GM18909 (cell line): ENCODE measurements at regions not wholly inside any gene's neighbourhood (a gene's known extent, or its start where the extent isn't known, plus 50 kb on each side); places are given as distances from the start of the nearest gene placed in this dataset.
"Not testable (repeated sequence)": the region's sequence is repeated elsewhere in the genome, so short reads cannot be mapped to it uniquely, and the experiment has no call there.

Experiments
- ATAC-seq: cut with Tn5 transposase; IDR thresholded peaks from one replicate; pipeline ENCODE4 v1.9.1; 2021; ENCODE audit warnings: mild to moderate bottlenecking; ENCODE audit not compliant: unreplicated experiment, poor library complexity

GRCh38 chr6:33897189-33897780 lies 93.5 kb upstream of the MLN start:
- no peak for ATAC-seq

DNA sequence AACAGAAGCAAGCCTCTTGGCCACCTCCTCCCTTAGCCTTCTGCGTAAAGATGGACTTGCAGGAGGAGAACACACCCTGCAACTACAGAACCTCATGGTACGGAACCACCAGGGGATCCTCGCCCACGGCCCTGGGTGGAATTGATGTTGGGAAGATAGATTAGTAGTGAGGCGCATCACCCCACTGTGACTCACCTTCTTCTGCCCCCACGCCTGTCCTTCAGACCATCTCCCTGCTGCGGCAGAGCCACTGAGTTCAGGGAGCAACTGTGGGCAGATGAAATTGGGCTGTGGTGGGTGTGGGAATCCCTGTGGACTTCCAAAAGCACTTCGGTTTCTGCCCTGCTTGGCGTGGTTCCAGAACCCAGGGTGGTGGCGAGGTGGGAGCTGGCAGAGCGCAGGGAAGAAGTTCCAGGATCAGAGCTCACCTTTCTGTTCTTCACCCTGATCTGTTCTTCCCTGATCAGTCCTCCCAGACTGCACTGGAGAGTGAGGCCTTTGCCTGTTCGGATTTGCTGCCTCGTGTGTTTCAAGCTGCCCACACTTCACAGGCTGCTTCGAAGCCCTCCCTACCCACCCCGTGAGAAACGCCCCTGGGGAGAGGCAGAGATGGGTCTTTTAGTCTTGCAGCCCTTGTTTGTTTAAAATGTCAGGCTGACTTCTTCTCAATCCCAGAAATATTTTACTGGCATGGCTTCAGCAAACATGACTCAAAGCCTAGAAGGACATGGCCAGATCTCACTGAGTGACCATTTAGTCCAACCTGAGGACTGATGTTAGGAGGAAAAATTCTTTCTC lies 92.8 kb upstream of the MLN start:
- no peak for ATAC-seq

DNA sequence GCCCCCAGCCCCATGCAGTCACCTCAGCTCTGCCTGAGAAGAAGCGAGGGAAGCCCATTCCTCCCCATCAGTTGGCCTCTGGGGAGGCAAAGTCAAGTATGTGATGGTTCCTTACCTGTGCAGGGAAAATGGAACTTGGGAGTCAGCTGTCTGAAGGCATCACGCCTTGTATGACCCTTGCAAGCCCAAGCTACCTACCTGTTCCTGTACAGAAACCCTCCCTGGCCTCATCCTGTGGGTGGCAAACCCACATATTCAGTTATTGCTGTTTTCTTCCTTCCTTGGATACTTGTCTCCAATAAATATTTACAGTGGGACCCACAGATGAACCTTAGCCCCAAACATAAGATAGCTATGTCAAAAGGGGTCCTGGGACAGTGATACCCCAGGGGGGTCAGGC lies 92.2 kb upstream of the MLN start:
- ATAC-seq = no peak

GRCh38 chr6:33895296-33895695 lies 91.5 kb upstream of the MLN start:
- ATAC-seq = no peak

- no peak for ATAC-seq
Measured at GRCh38 chr6:33894438-33894837, 90.6 kb upstream of the MLN start.

DNA sequence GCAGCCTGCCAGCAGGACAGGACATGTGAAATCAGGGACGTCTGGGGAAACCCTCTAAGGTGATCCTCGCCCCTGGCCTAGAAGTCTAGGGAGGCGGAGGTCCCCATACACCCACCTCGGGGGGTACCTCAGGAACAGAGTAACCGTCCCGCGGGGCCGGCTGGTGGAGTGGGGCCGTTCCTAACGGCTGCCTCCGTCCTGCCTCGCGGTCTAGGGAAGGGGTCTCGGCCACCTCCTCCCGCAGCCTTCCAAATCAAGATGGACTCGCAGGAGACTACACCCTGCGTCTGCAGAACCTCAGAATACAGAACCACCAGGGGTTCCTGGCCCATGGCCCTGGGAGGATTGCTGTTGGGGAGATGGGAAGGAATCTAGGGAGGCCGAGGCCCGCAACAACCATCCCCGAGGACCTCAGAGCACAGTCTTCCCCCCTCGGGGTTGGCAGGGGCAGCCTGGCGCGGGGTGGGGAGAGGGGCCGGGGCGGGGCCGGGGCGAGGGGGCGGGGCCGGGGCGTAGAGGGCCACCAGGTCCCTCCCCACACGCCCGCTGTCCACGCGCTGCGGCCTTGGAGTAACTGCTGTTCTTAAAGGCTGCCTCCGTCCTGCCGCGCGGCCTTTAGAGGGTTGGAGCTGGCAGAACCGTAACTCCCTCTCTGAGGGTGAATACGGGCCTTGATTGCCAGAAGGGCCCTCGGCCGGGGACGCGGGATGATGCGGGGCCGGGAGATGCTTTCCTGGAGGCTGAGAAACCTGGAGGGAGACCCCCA lies 89.0 kb upstream of the MLN start:
- ATAC-seq = no peak

DNA sequence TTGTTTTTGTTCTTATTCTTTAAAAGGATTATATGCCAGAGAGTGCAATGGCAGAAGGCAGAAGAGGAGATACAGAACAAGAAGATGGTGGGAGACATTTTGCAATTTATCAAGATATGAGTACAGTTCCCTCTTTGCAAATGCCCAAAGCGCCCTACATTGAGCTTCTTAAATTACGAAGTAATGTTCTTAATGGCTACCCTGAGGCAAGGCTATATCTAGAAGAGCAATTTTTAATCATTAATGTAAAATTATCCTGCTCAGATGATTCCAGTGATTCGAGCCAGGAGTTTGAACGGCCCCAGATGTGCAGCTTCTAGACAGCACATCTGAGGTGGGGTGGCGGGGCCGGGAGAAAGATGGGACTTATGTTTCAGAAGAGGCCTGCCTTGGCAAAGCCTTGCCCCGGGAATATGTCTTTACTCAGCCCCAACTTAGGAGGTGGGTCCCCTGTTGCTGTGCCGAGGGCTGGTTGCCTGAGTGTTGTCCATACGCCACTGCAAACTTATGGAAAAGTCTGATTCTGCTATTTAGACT lies 84.9 kb upstream of the MLN start:
- ATAC-seq = no peak

DNA sequence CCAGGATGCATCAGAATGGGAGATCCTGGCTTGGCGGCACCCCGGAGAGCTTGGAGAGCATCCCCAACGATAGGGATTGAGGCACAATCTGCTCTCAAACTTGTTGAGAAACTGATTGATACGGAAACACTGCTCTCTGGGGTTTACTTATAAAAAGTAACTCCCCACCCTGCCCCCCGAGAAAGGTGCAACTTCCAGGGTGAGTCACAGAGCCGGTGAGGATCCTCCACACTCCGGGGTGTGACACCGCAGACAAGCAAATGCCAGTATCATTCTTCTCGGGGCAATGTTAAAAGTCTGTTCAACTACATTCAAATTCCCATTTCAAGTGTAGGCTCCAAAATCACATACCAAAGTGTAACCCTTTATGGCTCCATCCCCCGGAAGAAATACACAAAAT lies 84.4 kb upstream of the MLN start:
- no peak for ATAC-seq

- ATAC-seq = no peak
Measured at GRCh38 chr6:33886673-33887144, 82.9 kb upstream of the MLN start.

- no peak for ATAC-seq
Measured at GRCh38 chr6:33885132-33886057, 81.6 kb upstream of the MLN start.

GRCh38 chr6:33883621-33884020 lies 79.8 kb upstream of the MLN start:
- ATAC-seq = not testable (repeated sequence)

- no peak for ATAC-seq
Measured at GRCh38 chr6:33882154-33882553, 78.4 kb upstream of the MLN start.

DNA sequence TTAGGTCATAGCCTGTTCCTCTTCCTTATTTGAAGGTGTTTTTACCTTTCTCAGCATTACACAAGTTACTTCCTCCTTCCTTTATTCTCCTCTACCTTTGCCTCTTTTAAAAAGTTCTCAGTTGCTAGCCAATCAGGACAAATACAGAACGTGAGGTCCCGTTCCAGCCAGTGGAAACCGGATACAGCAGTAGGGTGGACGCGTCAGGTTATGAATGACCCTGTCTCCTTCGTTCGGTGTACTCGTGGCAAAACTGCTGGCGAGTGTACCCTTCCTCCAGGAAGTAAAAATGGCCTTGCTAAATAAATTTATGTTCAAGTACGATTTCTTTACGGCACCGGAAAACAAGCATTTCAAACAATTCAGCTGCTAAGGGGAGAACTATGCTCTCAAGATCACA lies 77.0 kb upstream of the MLN start:
- ATAC-seq = no peak

- ATAC-seq = no peak
Measured at GRCh38 chr6:33880104-33880678, 76.4 kb upstream of the MLN start.

DNA sequence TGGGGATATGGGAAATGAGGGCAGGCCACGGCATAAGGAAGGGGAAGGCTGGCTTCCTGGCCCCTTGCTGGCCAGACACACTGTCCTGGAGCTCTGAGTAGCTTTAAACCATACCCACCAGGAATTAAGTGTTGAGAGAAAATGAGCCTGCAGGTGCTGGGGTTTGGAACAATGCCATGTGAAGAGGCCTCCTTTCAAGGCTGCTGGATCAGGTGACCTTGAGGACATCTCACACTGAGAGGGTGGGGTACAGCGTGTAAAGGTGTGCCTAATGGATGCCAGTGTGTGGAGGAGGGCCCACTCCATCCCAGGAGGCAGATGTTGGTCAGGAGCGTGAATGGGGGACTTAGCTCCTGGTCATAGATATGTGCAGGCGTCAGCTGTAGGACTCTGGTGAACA lies 74.8 kb upstream of the MLN start:
- ATAC-seq = no peak

- no peak for ATAC-seq
Measured at GRCh38 chr6:33877982-33878535, 74.3 kb upstream of the MLN start.

DNA sequence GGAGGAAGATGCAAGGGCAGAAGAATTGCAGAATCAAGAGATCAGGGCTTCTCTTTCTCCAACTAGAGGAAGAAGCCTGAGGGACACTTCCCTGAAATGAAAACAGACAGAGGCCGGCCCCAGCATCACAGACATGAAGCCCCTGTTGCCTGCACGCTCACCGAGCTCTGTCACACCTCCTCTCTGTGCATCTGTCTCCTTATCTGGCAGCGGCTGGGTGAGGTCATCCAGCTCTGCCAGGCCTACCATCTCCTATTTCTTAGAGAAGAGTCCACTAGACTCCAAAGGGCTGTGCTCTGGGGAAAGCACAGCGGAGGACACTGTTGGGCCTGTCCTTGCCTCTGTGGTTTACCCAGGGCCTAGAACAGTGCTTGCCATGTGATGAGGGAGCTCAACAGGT lies 71.9 kb upstream of the MLN start:
- ATAC-seq = no peak

GRCh38 chr6:33875141-33875581 lies 71.4 kb upstream of the MLN start:
- no peak for ATAC-seq

- ATAC-seq = no peak
Measured at GRCh38 chr6:33874136-33874760, 70.4 kb upstream of the MLN start.
